Glomerular visceral epithelial cell (primary cell): ENCODE measurements at regions not wholly inside any gene's neighbourhood (a gene's known extent, or its start where the extent isn't known, plus 50 kb on each side); places are given as distances from the start of the nearest gene placed in this dataset.

Source experiments
- DNase-seq: peaks from one replicate; pipeline ENCODE4 v3.0.0-alpha.2; 2016; ENCODE audit errors: extremely low spot score

DNA sequence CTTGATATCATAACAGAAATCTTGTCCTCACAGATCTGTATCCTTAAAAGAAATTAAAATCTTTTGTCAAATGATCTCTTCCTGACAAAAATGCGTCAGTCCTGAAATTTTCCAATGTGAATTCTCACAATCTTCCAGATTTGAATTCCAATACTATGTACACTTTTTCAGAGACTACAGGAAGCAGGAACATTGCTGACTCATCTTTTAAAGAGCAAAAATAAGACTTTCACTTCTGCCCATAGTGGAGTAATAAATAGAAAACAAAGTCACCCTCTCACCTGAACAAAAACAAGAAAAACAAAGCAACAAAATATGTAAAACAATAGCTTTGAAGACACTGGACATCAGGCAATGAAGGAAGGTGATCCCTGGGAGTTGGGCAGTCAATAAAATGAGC is 167.0 kb upstream of the IPO5 start:
- no peak for DNase-seq

- no peak for DNase-seq
Measured at GRCh38 chr13:97797553-97797952, 155.9 kb upstream of the IPO5 start.

DNA sequence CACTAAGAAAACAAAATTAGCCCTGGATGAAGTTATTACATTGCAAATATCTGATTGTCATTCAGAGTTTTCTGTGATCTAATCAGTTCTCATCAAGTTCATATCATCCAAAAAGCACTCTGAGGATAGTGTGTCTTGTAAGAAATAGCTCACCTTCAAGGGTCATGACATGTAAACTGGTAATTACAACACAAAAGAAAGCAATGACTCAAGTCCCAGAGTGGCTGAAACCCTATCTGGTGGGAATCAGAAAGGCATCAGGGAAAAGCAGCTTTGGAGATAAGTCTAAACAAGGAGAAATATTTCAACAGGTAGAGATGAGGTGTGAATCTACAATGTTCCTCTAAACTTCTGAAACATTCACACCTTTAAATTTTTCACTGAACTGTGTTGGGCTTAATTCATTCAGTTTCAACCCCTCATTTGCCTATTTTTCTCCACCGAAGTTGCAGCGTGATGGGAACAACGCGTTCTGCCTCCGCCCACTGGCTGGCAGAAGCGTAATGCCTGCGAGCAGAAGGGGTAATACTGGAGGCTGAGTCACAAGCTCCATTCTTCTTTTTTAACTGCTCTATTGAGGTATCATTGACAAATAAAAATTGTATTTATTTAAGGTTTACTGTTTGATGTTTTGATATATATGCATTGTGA is 155.2 kb upstream of the IPO5 start:
- no peak for DNase-seq

GRCh38 chr13:97798836-97799235 is 154.6 kb upstream of the IPO5 start:
- DNase-seq = no peak

DNA sequence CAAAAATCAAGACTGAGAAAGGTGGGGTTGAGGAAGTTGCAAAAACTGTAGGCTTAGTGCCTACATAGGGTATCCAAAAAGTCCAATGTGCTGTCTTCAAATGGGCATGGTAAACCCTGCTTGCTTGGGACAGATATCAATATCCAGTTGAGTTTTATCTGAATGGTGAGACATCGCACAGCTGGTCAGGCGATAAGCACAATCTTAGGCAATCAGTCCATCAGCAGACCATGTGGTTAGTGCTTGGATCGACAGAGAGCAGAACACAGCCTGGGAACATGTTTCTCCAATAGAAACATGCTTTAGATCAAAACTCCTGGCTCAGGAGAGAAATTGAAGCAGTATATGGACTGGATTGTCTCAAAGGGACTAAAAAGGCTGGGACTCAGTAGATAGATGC is 151.3 kb upstream of the IPO5 start:
- no peak for DNase-seq

DNA sequence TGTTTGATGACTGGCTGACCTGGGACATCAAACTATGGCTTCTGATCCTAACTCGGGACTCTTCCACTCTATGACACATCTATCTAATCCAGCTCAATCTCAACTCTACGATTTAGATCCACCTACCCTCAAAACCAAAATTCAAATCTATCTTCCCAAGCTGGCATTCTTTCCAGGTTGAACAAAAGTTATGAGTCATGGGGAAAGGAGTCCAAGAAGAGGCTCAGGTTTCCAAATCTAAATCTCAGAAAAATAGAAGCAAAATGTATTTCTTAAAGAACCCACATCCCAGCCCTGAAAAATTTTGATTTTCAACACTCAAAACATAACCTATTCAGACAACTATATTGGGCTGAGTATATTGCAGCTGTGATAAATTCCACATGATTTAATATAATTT is 143.9 kb upstream of the IPO5 start:
- no peak for DNase-seq

DNA sequence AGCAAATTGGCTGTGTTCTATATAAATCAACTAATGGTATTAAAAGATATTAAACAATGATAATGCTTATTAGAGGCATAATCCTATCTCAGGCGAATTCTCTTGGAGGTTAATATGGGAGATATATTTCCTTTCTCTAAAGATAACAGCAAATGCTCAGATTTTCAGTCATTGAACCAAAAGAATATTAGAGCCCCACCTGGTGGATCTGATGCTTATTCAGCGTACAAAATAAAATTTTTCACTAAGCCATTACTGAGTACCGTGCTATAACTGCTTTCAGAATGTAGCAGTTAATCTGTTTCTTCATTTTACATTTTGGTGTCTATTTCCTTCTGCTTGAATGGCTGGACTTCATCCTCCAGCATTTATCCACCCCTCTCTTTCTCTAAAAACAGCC is 143.3 kb upstream of the IPO5 start:
- peak; percentile 8 for DNase-seq

- DNase-seq = no peak
Measured at GRCh38 chr13:97822377-97822776, 131.1 kb upstream of the IPO5 start.

- no peak for DNase-seq
Measured at GRCh38 chr13:97826421-97827012, 127.0 kb upstream of the IPO5 start.

- no peak for DNase-seq
Measured at GRCh38 chr13:97834250-97834649, 119.2 kb upstream of the IPO5 start.

DNA sequence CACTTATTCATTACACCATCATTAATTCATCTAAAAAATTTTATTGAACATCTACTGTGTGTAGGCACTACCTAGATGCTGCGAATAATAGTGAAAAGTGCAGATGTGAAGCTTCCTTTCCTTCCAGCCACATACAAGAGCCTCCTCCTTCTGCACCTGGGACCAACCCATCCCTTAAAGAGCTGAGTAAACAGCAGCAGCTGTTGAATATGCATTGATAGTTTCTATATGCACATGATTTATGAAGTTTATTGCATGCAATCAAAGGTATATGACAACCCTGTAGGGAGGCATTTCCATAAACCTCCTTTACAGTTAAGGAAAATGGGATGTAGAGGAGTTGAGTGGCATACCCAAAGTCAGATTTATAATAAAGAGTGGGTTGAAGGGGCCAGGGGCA is 110.3 kb upstream of the IPO5 start:
- DNase-seq = no peak

- no peak for DNase-seq
Measured at GRCh38 chr13:97844151-97844550, 109.3 kb upstream of the IPO5 start.

DNA sequence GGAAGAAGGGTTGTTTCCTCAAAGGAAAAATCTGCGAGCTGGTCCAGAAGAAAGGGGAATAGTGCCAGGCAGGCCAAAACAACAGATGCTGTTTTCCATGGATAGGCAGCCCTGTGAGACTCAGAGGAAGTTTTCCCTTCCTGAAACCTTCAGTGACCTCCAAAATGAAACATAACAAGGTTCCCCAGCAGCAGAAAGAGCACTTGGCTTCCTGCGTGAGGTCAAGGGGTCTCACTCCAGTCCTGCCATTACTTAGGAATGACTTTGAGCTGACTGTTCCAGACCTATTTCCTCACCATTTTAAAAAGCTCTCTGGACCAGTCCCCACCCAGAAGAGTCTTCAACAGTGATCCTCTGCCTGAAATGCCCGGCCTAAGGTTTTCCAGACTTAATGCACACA is 104.6 kb upstream of the IPO5 start:
- DNase-seq = no peak

- peak; percentile 48 for DNase-seq
Measured at GRCh38 chr13:97849305-97849704, 104.2 kb upstream of the IPO5 start.

- DNase-seq = no peak
Measured at GRCh38 chr13:97851269-97851668, 102.2 kb upstream of the IPO5 start.

GRCh38 chr13:97852181-97852874 is 101.1 kb upstream of the IPO5 start:
- no peak for DNase-seq

DNA sequence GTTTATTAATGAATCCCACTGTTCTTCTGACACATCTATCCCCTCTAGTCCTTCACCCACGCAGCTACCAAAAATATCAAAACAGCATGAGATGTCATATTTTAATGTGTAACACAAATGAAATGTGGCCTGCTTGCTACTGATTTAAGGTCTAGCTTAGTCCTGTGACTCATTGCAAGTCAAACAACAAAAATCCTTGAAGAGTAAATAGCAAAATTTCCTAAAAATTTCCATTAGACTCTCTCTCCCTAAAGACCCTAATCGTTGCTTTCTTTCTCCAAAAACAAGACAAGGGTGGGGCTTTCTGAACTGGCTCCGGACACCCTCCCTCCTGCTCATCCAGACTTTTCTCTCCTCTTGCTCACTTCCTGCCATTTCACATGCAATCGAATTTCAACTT is 99.9 kb upstream of the IPO5 start:
- DNase-seq = no peak

- DNase-seq = peak; percentile 75
Measured at GRCh38 chr13:97855570-97856303, 97.7 kb upstream of the IPO5 start.

DNA sequence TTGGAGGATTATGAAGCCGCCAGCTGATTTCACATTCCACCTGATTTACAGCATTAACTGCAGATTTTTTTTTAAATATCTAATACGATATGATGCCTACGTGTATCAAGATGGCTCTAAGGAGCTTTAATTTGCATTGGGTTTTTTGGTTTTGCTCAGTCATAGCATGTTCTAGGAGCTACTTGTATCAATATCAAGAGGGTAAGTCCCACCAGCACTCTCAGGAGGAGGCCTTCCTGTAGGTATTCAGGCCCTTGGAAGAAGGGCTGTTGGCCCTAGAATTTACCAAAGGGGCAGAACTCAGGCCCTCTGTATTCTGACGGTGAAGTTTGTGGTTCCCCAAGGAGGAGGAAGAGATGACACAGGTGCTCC is 97.2 kb upstream of the IPO5 start:
- DNase-seq = no peak

- DNase-seq = no peak
Measured at GRCh38 chr13:97858161-97858560, 95.3 kb upstream of the IPO5 start.

DNA sequence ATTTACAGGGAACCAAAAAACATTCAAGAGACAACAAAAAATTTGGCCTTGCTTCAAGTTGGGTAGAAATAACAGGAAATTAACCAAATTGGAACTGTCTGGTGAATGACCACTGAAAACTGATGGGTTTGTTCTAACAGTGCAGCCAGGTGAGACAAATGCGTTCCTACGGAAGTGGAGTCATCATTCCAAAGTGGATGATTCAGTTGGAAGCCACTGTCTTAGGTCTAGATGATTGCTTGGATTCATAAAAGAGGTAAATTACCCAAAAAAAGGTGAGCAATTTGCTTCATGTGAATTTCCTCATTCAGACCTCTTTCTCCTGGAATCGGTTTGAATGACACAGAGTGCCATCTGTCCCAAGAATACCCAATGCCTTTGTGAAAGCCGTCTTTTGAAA is 87.1 kb upstream of the IPO5 start:
- no peak for DNase-seq

DNA sequence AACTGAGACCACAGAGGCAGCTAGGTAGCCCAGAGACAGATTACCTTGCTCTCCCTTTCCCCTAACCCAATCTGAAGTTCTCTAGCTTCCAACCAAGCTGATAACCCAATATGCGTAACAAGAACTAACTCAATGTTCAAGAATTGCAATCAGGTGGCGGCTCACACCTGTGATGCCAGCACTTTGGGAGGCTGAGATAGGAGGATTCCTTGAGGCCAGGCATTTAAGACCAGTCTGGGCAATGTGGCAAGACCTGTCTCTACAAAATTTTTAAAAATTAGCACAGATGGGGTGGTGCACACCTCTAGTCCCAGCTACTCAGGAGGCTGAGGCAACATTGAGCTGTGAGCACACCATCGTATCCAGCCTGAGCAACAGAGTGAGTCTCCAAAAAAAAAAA is 86.7 kb upstream of the IPO5 start:
- no peak for DNase-seq

GRCh38 chr13:97873398-97873797 is 80.1 kb upstream of the IPO5 start:
- no peak for DNase-seq
